ENCODE measurements at regions not wholly inside any gene's neighbourhood (a gene's known extent, or its start where the extent isn't known, plus 50 kb on each side); places are given as distances from the start of the nearest gene placed in this dataset.
A peak's percentile ranks its signal among the peaks of the same experiment; 100 is the strongest.
"Not testable (repeated sequence)": the region's sequence is repeated elsewhere in the genome, so short reads cannot be mapped to it uniquely, and the experiment has no call there.

DNA sequence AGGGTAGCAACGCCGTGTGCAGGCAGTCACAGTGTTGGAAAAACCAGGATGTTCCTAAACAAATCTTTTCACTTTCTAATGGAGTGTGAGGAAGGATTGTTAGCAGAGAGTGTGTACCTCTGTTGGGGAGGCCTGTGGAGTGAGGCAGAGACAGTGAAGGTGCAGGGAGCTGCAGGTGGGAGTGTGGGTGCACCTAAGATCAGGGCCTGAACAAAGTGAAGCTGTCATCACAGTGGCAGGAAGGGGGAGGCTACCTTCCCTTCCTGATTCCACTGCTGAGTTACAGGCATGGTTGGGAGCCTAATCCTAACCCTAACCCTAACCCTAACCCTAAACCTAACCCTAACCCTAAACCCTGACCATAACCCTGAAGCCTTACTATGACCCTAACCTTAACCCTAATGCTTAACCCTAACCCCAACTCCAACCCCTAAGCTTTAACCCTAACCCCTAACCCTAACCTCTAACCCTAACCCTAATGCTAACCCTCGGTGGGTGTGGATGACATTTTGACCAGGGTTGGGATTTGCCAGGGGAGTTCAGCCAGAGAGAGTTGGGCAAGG lies 158.8 kb upstream of the KLF6 start:
- DNase-seq (ENCODE audit: low spot score): no peak

- DNase-seq (ENCODE audit: low spot score): peak; percentile 24
Observed at GRCh38 chr10:3942937-3943489, 158.0 kb upstream of the KLF6 start.

DNA sequence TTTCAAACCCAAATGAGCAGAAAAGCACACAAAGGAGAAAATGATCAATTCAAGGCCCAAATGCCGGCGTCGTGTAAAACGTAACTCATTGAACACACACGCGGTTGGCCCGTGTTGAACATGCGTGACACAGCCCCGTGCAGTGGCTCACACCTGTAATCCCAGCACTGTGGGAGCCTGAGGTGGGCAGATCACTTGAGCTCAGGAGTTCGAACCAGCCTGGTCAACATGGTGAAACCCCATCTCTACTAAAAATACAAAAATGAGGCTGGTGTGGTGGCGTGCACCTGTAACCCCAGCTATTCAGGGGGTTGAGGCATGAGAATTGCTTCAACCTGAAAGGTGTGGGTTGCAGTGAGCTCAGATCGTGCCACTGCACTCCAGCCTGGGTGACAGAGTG lies 156.7 kb upstream of the KLF6 start:
- no peak for DNase-seq (ENCODE audit: low spot score)

GRCh38 chr10:3936422-3937040 lies 151.5 kb upstream of the KLF6 start:
- no peak for DNase-seq (ENCODE audit: low spot score)

GRCh38 chr10:3935933-3936359 lies 150.9 kb upstream of the KLF6 start:
- peak; percentile 88 for DNase-seq (ENCODE audit: low spot score)

- DNase-seq (ENCODE audit: low spot score): no peak
Observed at GRCh38 chr10:3935141-3935540, 150.1 kb upstream of the KLF6 start.

DNA sequence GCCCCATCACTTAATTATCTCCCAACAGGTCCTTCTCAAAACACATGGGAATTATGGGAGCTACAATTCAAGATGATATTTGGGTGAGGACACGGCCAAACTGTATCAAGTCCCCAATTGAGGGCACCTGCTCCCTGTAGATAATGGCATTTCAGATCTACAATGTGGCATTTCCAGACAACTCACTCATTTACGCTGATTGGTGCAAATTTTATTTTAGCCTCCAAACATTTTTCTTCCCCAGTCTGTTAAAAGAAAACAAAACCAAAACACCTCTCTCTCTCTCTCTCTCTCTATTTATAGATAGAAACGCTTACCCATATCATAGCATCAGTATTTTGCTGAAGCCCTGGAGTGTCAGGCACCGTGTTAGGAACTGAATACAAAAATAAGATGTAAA lies 148.7 kb upstream of the KLF6 start:
- no peak for DNase-seq (ENCODE audit: low spot score)

DNA sequence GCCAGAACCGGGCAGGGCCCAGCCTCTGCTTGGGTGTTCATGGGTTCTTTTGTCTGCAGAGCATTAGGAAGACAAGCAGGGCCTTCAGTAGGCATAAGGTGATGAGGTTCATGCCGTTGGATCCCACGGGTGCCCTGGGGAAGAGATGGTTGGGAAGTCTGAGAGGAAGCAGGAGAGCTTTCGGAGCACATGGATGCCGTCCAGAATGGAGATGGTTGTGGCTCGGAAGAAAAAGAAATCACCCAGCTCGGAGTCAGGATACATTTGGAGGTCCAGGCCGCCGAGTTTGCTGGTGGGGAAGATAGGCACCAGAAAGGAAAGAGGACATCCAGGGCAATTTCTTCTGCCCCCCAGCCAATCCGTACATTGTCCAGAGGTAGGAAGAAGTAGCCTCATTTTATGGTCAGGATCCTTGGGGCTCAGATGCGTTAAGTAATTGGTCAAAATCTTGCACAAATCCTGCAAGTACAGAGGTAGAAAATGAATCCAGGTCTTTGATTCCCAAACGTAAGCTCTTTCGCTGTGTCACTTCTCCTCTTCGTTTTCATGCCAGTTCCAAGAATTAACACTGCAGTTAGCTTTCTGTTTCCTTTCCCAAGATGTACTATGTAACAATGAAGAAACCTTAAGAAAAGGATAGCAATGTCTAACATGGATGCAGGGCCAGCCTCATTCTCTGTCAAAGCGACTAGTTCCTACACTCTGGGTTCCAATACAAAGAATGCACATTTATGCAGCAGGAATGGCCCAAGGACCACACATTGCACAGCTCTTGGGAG lies 147.8 kb upstream of the KLF6 start:
- no peak for DNase-seq (ENCODE audit: low spot score)

- DNase-seq (ENCODE audit: low spot score): no peak
Observed at GRCh38 chr10:3931901-3932300, 146.9 kb upstream of the KLF6 start.

GRCh38 chr10:3931224-3931623 lies 146.2 kb upstream of the KLF6 start:
- DNase-seq (ENCODE audit: low spot score): no peak

- no peak for DNase-seq (ENCODE audit: low spot score)
Observed at GRCh38 chr10:3928569-3928968, 143.6 kb upstream of the KLF6 start.

DNA sequence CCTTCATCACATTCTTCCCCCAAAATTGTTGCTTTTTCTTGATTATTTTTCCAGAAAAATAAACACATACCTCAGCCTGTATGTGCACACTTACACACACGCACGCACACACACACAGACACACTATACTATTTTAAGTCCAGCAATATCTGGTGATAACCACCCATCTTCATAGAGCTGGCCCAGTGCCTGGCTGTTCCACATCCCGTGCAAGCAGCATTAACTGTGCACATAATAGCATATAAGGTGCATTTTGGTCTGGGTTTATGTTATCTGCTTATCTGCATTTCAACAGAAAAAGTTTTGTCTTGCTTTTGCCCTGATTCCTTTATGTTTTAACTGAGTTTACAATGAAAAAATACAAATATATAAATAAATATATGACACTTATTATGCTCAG lies 143.1 kb upstream of the KLF6 start:
- no peak for DNase-seq (ENCODE audit: low spot score)

- no peak for DNase-seq (ENCODE audit: low spot score)
Observed at GRCh38 chr10:3926675-3927525, 141.9 kb upstream of the KLF6 start.

DNA sequence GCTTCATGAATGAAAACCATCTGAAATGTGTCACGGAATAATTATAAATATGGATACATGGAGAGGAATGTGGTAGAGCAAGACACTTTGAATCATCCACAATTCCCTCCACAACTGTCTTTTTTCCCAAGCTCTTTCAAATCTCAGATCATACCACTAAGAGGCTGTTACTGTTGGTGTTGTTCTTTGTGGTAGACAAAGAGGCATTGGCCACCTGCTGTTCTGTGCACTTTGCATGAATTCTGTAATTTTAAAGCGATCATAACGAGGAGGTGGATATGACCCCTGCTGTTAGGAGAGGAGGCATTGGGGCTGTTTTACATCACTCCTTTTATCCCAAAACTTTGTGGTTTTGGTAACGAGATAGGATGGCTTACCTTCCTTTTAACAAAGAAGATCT lies 141.2 kb upstream of the KLF6 start:
- no peak for DNase-seq (ENCODE audit: low spot score)

- DNase-seq (ENCODE audit: low spot score): no peak
Observed at GRCh38 chr10:3925184-3925583, 140.2 kb upstream of the KLF6 start.

DNA sequence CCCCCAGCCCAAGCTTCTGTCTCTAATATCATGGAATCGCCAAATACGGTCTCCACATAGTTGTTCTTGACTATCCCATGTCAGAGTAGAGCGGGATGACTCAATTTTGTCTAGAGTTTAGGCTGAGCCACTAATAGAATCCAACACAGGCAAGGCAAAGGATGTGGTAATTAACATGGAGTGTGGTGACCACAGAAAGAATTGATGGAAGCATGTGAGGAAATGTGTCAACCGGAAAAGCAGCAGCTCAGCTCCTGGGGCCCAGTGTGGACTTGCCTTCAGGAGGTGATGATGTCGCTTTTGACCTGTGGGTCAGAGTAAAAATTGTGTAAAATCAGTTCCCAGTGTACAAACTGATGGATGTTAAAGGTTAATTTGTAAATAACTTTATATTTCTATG lies 139.3 kb upstream of the KLF6 start:
- DNase-seq (ENCODE audit: low spot score): peak; percentile 26

DNA sequence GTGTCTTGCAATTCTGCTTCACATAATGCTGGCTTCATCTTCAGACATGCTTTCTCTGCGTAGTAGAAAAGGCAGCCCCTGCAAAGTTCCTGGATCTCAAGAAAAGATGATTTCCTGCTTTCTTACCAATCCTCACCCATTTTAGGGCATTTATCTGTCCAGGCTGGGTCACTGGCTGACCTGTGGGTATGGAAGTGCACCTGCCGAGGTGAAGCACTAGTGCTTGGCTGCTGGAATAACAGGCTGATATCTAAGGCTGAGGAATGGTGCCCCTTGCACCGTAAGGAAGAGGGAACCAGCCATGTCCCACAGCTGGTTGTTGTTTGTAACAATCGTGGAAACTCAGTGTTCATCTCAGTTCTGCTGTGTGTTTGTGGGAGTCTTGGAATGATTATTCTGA lies 138.0 kb upstream of the KLF6 start:
- DNase-seq (ENCODE audit: low spot score): no peak

DNA sequence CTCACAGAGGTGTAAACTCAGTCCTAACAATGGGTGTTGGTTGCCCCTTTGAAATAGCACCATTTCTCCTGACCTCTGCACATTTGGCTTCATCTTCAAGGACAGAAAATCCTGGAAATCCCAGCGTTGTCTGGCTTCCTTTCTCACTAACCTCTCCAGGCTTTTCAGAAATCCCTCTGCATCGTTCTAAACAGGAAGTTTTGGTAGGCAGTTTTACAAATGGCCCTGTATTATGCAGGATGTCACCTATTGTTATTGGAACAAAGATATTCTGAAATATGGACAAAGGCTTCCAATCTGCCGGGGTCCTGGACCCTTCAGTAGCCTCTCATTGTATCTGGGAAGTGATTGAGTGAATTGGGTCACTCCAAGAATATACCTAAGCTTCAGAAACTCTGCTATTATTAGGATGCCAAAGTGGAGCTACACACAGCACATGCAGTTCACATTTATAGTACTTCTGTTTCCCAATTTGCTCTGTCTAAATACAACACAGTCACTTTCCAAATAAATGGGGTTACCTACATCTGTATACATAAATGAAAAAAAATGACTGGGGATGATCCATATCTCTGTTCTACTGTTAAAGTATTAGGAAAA lies 134.8 kb upstream of the KLF6 start:
- no peak for DNase-seq (ENCODE audit: low spot score)

DNA sequence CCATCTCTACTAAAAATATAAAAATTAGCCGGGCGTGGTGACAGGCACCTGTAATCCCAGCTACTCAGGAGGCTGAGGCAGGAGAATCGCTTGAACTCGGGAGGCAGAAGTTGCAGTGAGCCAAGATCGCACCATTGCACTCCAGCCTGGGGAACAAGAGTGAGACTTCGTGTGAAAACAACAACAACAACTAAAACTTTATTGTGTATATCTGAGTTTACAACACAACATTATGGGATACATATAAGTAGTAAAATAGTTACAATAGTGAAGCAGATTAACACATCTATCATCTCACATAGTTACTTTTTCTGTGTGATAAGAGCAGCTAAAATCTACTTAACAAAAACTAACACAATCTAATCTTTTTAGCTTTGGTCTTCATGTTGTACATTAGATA lies 132.4 kb upstream of the KLF6 start:
- DNase-seq (ENCODE audit: low spot score): not testable (repeated sequence)

- DNase-seq (ENCODE audit: low spot score): no peak
Observed at GRCh38 chr10:3914733-3915132, 129.7 kb upstream of the KLF6 start.

DNA sequence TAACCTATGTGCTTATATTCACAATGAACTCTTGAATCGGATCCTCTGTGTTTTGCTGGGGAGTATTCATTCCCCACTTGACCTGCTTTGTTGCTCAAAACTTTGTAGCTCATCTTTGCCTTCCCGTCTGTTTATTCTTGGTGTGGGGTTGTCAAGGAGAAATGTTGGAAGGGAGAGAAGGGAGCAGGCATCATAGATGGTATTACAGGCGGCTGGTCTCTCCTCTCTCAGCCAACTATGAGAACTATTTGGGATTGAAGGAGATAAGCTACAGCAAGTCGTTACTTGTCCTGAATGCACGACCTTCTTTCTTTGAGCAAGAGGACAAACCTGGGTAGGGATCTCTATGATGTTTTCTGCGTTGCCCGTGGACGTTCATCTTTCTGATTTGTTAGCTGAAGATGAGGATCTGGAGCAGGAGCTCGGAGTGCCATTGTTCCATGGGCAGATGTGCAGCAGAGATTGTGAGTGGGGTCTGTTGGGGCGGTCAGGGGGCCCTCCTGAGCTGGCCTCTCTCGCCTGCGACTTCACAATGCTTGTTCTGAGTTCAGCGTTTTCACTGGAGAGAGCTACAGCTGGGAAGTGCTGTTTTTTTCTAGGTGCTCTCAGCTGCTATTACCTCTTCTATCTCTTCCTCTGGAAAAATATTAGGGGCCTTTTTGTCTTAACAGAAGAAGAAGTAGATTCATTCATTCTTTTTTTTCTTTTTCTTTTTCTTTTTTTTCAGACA lies 126.9 kb upstream of the KLF6 start:
- no peak for DNase-seq (ENCODE audit: low spot score)
